Right lobe of liver (tissue), 4 donors: ENCODE measurements at regions not wholly inside any gene's neighbourhood (a gene's known extent, or its start where the extent isn't known, plus 50 kb on each side); places are given as distances from the start of the nearest gene placed in this dataset.
"Not testable (repeated sequence)": the region's sequence is repeated elsewhere in the genome, so short reads cannot be mapped to it uniquely, and the experiment has no call there.

ENCODE experiments used
- POLR2A ChIP-seq: fragments of 450-650 bp; IDR thresholded peaks from one replicate; pipeline ENCODE4 v1.6.1; 2017; ENCODE audit warnings: antibody characterized with exemption, mild to moderate bottlenecking
- TF ChIP-seq, protein P1 (sequence below), 4 donors: fragments of 200-600 bp in 3 of 4; fragments of 450-650 bp in 1 of 4; IDR thresholded peaks; one replicate each; pipeline versions ENCODE4 v1.5.1 to v1.8.0; 2016 to 2022; ENCODE audit warnings: antibody characterized with exemption in 4 of 4, mild to moderate bottlenecking in 2 of 4
- donor health status: DM: no; HTN: no; CAD: no.
- donor health status: DM: no; HTN: no; CAD: no.
- donor health status: DM: no; HTN: yes; CAD: no.

DNA sequence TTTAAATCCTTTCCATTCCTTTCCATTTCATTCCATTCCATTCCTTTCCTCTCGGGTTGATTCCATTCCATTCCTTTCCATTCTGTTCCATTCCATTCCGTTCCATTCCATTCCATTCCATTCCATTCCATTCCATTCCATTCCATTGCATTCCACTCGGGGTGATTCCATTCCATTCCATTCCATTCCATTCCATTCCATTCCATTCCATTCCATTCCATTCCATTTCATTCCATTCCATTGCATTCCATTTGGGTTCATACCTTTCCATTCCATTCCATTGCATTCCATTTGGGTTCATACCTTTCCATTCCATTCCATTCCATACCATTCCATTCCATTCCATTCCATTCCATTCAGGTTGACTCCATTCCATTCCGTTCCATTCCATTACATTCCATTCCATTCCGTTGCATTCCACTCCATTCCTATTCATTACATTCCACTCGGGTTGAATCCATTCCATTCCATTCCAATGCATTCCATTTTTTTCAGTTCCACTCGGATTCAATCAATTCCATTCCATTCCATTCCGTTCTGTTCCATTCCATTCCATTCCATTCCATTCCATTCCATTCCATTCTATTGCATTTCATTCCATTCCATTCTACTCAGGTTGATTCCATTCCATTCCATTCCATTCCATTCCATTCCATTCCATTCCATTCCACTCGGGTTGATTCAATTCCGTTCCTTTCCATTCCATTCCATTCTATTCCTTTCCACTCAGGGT is 164.4 kb downstream of the CWH43 start:
- TF ChIP-seq, protein P1, sequence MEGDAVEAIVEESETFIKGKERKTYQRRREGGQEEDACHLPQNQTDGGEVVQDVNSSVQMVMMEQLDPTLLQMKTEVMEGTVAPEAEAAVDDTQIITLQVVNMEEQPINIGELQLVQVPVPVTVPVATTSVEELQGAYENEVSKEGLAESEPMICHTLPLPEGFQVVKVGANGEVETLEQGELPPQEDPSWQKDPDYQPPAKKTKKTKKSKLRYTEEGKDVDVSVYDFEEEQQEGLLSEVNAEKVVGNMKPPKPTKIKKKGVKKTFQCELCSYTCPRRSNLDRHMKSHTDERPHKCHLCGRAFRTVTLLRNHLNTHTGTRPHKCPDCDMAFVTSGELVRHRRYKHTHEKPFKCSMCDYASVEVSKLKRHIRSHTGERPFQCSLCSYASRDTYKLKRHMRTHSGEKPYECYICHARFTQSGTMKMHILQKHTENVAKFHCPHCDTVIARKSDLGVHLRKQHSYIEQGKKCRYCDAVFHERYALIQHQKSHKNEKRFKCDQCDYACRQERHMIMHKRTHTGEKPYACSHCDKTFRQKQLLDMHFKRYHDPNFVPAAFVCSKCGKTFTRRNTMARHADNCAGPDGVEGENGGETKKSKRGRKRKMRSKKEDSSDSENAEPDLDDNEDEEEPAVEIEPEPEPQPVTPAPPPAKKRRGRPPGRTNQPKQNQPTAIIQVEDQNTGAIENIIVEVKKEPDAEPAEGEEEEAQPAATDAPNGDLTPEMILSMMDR (IDR thresholded peaks at IDR 0.05) = not testable (repeated sequence)
- not testable (repeated sequence) for TF ChIP-seq POLR2A
